Trophoblast cell (in vitro differentiated cells and primary cell): ENCODE measurements at regions not wholly inside any gene's neighbourhood (a gene's known extent, or its start where the extent isn't known, plus 50 kb on each side); places are given as distances from the start of the nearest gene placed in this dataset.

Experiments used
- DNase-seq, 2 donors: peaks; one replicate each; pipeline ENCODE4 v3.0.0-alpha.2; 2016
- H2AFZ ChIP-seq: 2 replicates; pipeline ENCODE4 v1.6.1; 2013; ENCODE audit warnings: low read length, moderate library complexity, mild to moderate bottlenecking; ENCODE audit not compliant: insufficient read depth, poor library complexity
- H2AK5ac ChIP-seq: 2 replicates; pipeline ENCODE4 v1.6.1; 2013; ENCODE audit warnings: mild to moderate bottlenecking, low read length
- H2BK120ac ChIP-seq: 2 replicates; pipeline ENCODE4 v1.6.1; 2013; ENCODE audit warnings: low read length, mild to moderate bottlenecking, moderate library complexity; ENCODE audit not compliant: insufficient read depth, poor library complexity
- H2BK12ac ChIP-seq: 2 replicates; pipeline ENCODE4 v1.6.1; 2013; ENCODE audit warnings: mild to moderate bottlenecking, low read length, moderate library complexity
- H2BK5ac ChIP-seq: 2 replicates; pipeline ENCODE4 v1.6.1; 2013; ENCODE audit warnings: low read length, low read depth, moderate library complexity, mild to moderate bottlenecking; ENCODE audit not compliant: poor library complexity
- H3K14ac ChIP-seq: 2 replicates; pipeline ENCODE4 v1.6.1; 2013; ENCODE audit warnings: mild to moderate bottlenecking, low read length
- H3K18ac ChIP-seq: 2 replicates; pipeline ENCODE4 v1.6.1; 2013; ENCODE audit warnings: mild to moderate bottlenecking, low read length
- H3K23ac ChIP-seq: 2 replicates; pipeline ENCODE4 v1.6.1; 2013; ENCODE audit warnings: low read length
- H3K27ac ChIP-seq: 2 replicates; pipeline ENCODE4 v1.5.1; 2013; ENCODE audit warnings: low read depth, mild to moderate bottlenecking, inconsistent platforms, low read length, moderate library complexity
- H3K27me3 ChIP-seq: 2 replicates; pipeline ENCODE4 v1.6.1; 2013; ENCODE audit warnings: inconsistent platforms, mild to moderate bottlenecking, low read length, moderate library complexity; ENCODE audit not compliant: insufficient read depth
- H3K36me3 ChIP-seq, 2 experiments: 1 replicate in 1 of 2; 2 replicates in 1 of 2; pipeline ENCODE4 v1.6.1; 2013; ENCODE audit warnings: low read length in 2 of 2, mild to moderate bottlenecking in 2 of 2, moderate library complexity in 1 of 2; ENCODE audit not compliant: insufficient read depth in 2 of 2, control insufficient read depth in 1 of 2
- H3K4ac ChIP-seq: 2 replicates; pipeline ENCODE4 v1.6.1; 2013; ENCODE audit warnings: low read depth, mild to moderate bottlenecking, low read length, moderate library complexity
- H3K4me1 ChIP-seq, 2 experiments: 1 replicate in 1 of 2; 2 replicates in 1 of 2; pipeline ENCODE4 v1.6.1; 2013; ENCODE audit warnings: low read length in 2 of 2, mild to moderate bottlenecking in 2 of 2, moderate library complexity in 1 of 2; ENCODE audit not compliant: insufficient read depth in 2 of 2, control insufficient read depth in 1 of 2
- H3K4me2 ChIP-seq: 2 replicates; pipeline ENCODE4 v1.6.1; 2013; ENCODE audit warnings: inconsistent platforms, mild to moderate bottlenecking, low read length, moderate library complexity
- H3K4me3 ChIP-seq: 2 replicates; pipeline ENCODE4 v1.5.1; 2013; ENCODE audit warnings: mild to moderate bottlenecking, low read depth, low read length, inconsistent platforms
- H3K79me1 ChIP-seq: one replicate; pipeline ENCODE4 v1.6.1; 2013; ENCODE audit warnings: low read length
- H3K79me2 ChIP-seq: 2 replicates; pipeline ENCODE4 v1.6.1; 2013; ENCODE audit warnings: low read length, mild to moderate bottlenecking; ENCODE audit not compliant: control insufficient read depth, insufficient read depth, poor library complexity
- H3K9ac ChIP-seq: 2 replicates; pipeline ENCODE4 v1.6.1; 2013; ENCODE audit warnings: mild to moderate bottlenecking, low read length
- H3K9me3 ChIP-seq: 2 replicates; pipeline ENCODE4 v1.6.1; 2013; ENCODE audit warnings: low read depth, mild to moderate bottlenecking, control low read depth, inconsistent platforms, low read length; ENCODE audit not compliant: insufficient read depth
- H4K12ac ChIP-seq: 2 replicates; pipeline ENCODE4 v1.6.1; 2013; ENCODE audit warnings: low read depth, mild to moderate bottlenecking, low read length, moderate library complexity
- H4K8ac ChIP-seq: 2 replicates; pipeline ENCODE4 v1.6.1; 2013; ENCODE audit warnings: low read depth, mild to moderate bottlenecking, low read length, moderate library complexity
- H4K91ac ChIP-seq: one replicate; pipeline ENCODE4 v1.6.1; 2013; ENCODE audit warnings: low read depth, mild to moderate bottlenecking, low read length, moderate library complexity
- WGBS: extraction: QIAGEN DNeasy Blood & Tissue Kit; methylation state at CpG from one replicate; pipeline ENCODE4 v1.1.7; 2013; ENCODE audit warnings: missing lambda C conversion rate; ENCODE audit not compliant: insufficient read length, insufficient coverage; ENCODE audit errors: extremely low coverage; 5-methylcytosine and 5-hydroxymethylcytosine counted together

DNA sequence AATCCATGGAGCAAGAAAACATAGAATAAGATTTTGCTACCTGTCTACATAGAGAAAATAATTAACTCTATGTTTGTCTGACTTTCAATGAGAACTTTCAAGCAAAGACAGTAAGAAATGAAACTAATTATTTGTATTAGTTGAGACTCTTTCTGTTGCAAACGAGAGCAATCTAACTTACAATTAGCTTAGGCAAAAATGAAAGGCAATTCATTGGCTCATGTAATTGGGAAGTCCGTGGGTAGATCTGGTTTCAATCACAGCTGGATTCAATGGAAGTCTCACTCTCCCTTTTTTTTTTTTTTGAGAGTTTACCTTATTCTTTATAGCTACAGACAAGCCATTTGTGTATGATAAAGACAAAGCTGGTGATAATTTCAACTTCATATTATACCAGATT is 68.2 kb upstream of the STXBP5 start:
- Histone ChIP-seq H3K14ac (no peak overlapping the region), H4K8ac (no peak overlapping the region), H4K12ac (no peak overlapping the region), H3K4me1 (no peaks in the 10 kb centered on the region), H3K27ac (no peak overlapping the region), H2AK5ac (no peak overlapping the region), H3K18ac (no peak overlapping the region), H3K79me1 (no peaks in the 10 kb centered on the region), H2BK120ac (no peak overlapping the region), H3K4me2 (no peak overlapping the region), H2BK5ac (no peak overlapping the region), H3K36me3 (no peaks in the 10 kb centered on the region), H3K27me3 (no peaks in the 10 kb centered on the region), H2BK12ac (no peak overlapping the region), H4K91ac (no peak overlapping the region), H3K4ac (no peak overlapping the region), H3K9me3 (no peaks in the 10 kb centered on the region), H3K23ac (no peak overlapping the region), H3K9ac (no peak overlapping the region), H3K4me3 (no peak overlapping the region), H3K79me2 (no peaks in the 10 kb centered on the region), H2AFZ (no peak overlapping the region)
- no CpG with 5 or more reads among the region's 2 CpGs for WGBS
- no peak for DNase-seq

DNA sequence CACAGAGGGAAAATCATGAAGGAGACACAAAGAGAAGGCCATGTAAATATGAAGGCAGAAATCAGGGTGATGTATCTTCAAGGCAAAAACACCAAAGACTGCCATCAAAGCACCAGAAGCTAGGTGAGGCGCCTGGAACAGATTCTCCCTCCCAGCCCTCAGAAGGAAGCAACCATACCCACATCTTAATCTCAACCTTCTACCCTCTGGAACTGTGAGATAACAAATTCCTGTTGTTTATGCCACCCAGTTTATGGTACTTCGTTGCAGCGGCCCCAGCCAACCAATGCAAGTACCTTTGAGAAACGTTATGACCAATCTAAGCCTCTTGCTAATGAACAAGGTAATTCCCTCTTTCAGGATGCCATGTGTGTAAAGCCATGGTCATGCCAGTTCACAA is 66.2 kb upstream of the STXBP5 start:
- Histone ChIP-seq H3K18ac (no peak overlapping the region), H3K23ac (no peak overlapping the region), H3K79me2 (no peaks in the 10 kb centered on the region), H4K8ac (no peak overlapping the region), H3K14ac (no peak overlapping the region), H2BK12ac (no peak overlapping the region), H3K27ac (no peak overlapping the region), H3K4me3 (no peak overlapping the region), H3K4ac (no peak overlapping the region), H3K9me3 (no peaks in the 10 kb centered on the region), H3K27me3 (no peaks in the 10 kb centered on the region), H2AFZ (no peak overlapping the region), H3K36me3 (no peaks in the 10 kb centered on the region), H3K9ac (no peak overlapping the region), H2BK120ac (no peak overlapping the region), H3K4me2 (no peak overlapping the region), H3K4me1 (no peaks in the 10 kb centered on the region), H2AK5ac (no peak overlapping the region), H4K12ac (no peak overlapping the region), H2BK5ac (no peak overlapping the region), H4K91ac (no peak overlapping the region), H3K79me1 (no peaks in the 10 kb centered on the region)
- WGBS = no CpG with 5 or more reads among the region's 4 CpGs
- no peak for DNase-seq

DNA sequence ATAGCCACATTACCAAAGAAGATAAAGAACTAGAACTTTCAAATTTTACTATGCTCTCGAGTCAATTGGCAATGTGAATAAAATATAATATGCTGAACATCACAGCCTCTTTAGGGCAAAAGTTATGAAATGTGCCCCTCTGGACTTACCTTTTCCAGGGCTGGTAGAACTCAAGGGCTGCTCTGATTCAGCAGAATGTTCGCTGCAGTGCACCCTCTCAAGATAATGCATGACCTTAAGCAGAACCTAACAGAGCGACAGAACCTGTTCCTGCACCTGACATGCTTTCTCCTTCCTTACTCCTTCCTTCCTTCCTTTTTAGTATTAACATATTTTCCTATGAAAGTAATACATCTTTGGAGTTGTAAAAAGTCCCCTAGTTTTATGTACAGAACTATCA is 65.4 kb upstream of the STXBP5 start:
- Histone ChIP-seq H3K18ac (no peak overlapping the region), H2BK120ac (no peak overlapping the region), H3K36me3 (no peaks in the 10 kb centered on the region), H3K79me2 (no peaks in the 10 kb centered on the region), H2BK12ac (no peak overlapping the region), H3K79me1 (no peaks in the 10 kb centered on the region), H3K9ac (no peak overlapping the region), H4K12ac (no peak overlapping the region), H3K27ac (no peak overlapping the region), H3K4me2 (no peak overlapping the region), H3K27me3 (no peaks in the 10 kb centered on the region), H3K14ac (no peak overlapping the region), H3K23ac (no peak overlapping the region), H2BK5ac (no peak overlapping the region), H2AFZ (no peak overlapping the region), H3K4me3 (no peak overlapping the region), H3K9me3 (no peaks in the 10 kb centered on the region), H3K4ac (no peak overlapping the region), H4K8ac (no peak overlapping the region), H4K91ac (no peak overlapping the region), H3K4me1 (no peaks in the 10 kb centered on the region), H2AK5ac (no peak overlapping the region)
- WGBS = no CpG with 5 or more reads among the region's 3 CpGs
- no peak for DNase-seq

DNA sequence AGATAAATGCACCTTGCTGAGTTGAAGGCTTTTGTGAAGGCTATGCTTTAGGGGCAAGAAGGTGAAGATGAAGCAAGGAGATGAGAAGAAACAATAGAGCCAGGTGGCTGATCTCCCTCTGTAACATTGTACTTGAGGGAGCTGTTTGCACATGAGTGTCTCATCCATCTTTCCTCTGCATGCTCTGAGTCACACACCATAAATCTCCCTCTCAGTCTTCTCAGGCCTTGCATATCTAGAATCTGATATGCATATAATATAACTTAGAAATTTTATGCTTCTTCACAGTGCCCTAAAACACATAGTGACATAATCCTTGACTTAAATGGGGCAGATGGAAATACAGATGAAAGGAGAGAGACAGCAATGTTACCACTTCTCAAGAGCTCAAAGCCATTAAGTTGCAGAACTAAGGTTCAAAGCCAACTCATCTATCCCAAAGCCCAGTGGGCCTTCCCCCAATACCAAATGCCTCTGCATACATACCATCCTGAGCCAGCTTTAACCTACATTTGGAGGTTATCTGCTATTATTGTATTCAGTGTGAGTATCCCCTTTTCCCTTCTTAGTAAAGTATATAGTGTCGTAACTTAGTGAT is 62.4 kb upstream of the STXBP5 start:
- no peak overlapping the region for H4K91ac ChIP-seq
- no peaks in the 10 kb centered on the region for H3K36me3 ChIP-seq
- H3K23ac ChIP-seq = no peak overlapping the region
- H3K9ac ChIP-seq = no peak overlapping the region
- H3K27me3 ChIP-seq = no peaks in the 10 kb centered on the region
- H2AFZ ChIP-seq = no peak overlapping the region
- H3K79me1 ChIP-seq = no peaks in the 10 kb centered on the region
- no peak overlapping the region for H3K27ac ChIP-seq
- no peak overlapping the region for H2BK12ac ChIP-seq
- no peak overlapping the region for H2BK5ac ChIP-seq
- H3K4me3 ChIP-seq = no peak overlapping the region
- no peaks in the 10 kb centered on the region for H3K9me3 ChIP-seq
- H2AK5ac ChIP-seq = no peak overlapping the region
- H3K4ac ChIP-seq = no peak overlapping the region
- H4K12ac ChIP-seq = no peak overlapping the region
- H3K79me2 ChIP-seq = no peaks in the 10 kb centered on the region
- DNase-seq = no peak
- H3K14ac ChIP-seq = no peak overlapping the region
- no peaks in the 10 kb centered on the region for H3K4me1 ChIP-seq
- WGBS = no CpG with 5 or more reads among the region's 1 CpG
- H3K4me2 ChIP-seq = no peak overlapping the region
- no peak overlapping the region for H2BK120ac ChIP-seq
- no peak overlapping the region for H4K8ac ChIP-seq
- H3K18ac ChIP-seq = no peak overlapping the region
